H1 (cell line): ENCODE measurements at regions not wholly inside any gene's neighbourhood (a gene's known extent, or its start where the extent isn't known, plus 50 kb on each side); places are given as distances from the start of the nearest gene placed in this dataset.

Source experiments
- GABPA ChIP-seq: IDR thresholded peaks from 2 replicates; pipeline ENCODE4 v1.6.1; 2011; ENCODE audit warnings: mild to moderate bottlenecking, low read length, moderate library complexity, borderline replicate concordance; ENCODE audit not compliant: insufficient read depth
- RFX5 ChIP-seq: IDR thresholded peaks from 2 replicates; pipeline ENCODE4 v1.6.1; 2011; ENCODE audit warnings: low read depth, low read length, improper control_type of control experiment, borderline replicate concordance
- SIX5 ChIP-seq: IDR thresholded peaks from 2 replicates; pipeline ENCODE4 v1.6.1; 2011; ENCODE audit warnings: mild to moderate bottlenecking, low read depth, low read length
- TF ChIP-seq, protein P1 (sequence below): IDR thresholded peaks from 2 replicates; pipeline ENCODE4 v1.6.1; 2011; ENCODE audit warnings: low read length, improper control_type of control experiment

- TF ChIP-seq SIX5 = no peak
- TF ChIP-seq GABPA = no peak
- TF ChIP-seq, protein P1, sequence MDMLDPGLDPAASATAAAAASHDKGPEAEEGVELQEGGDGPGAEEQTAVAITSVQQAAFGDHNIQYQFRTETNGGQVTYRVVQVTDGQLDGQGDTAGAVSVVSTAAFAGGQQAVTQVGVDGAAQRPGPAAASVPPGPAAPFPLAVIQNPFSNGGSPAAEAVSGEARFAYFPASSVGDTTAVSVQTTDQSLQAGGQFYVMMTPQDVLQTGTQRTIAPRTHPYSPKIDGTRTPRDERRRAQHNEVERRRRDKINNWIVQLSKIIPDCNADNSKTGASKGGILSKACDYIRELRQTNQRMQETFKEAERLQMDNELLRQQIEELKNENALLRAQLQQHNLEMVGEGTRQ = no peak
- TF ChIP-seq RFX5 = no peak
Measured at GRCh38 chr2:179376881-179377280, 112.2 kb upstream of the SESTD1 start (continued).
